Mucosa of descending colon (tissue), 3 donors: ENCODE measurements at regions not wholly inside any gene's neighbourhood (a gene's known extent, or its start where the extent isn't known, plus 50 kb on each side); places are given as distances from the start of the nearest gene placed in this dataset.

ENCODE experiments used
- ATAC-seq: fragments of 200-7000 bp; cut with Tn5 transposase; one replicate; pipeline ENCODE4 v1.9.1; 2020; ENCODE audit warnings: mild to moderate bottlenecking, moderate library complexity
- DNase-seq, 3 donors: peaks; one replicate each; pipeline ENCODE4 v3.0.0-alpha.2; 2020
- H3K36me3 ChIP-seq: fragments of 200-600 bp; one replicate; pipeline ENCODE4 v1.8.0; 2021; ENCODE audit warnings: low read depth, mild to moderate bottlenecking
- H3K4me1 ChIP-seq: fragments of 200-600 bp; one replicate; pipeline ENCODE4 v1.8.0; 2021; ENCODE audit warnings: low read depth, mild to moderate bottlenecking
- H3K4me3 ChIP-seq: fragments of 200-600 bp; one replicate; pipeline ENCODE4 v1.8.0; 2021; ENCODE audit warnings: mild to moderate bottlenecking
- H3K9me3 ChIP-seq: fragments of 200-600 bp; one replicate; pipeline ENCODE4 v1.8.0; 2021; ENCODE audit warnings: mild to moderate bottlenecking
- CTCF ChIP-seq: fragments of 200-600 bp; IDR thresholded peaks from one replicate; pipeline ENCODE4 v1.8.0; 2022; ENCODE audit warnings: antibody characterized with exemption, mild to moderate bottlenecking
- intact Hi-C, 2 donors: fragments of 100-400 bp; cut with DNase I in 1 of 2; cut with micrococcal nuclease in 1 of 2; formaldehyde crosslinking; loops; one replicate each; pipeline versions ENCODE4 v1.11.0 to v1.11.1; 2022; cut with DNase I, micrococcal nuclease
- donor health status: DM: no; HTN: no; CAD: no; lungs with moderate emphysema.
- donor health status: DM: no; HTN: no; CAD: no.
- donor health status: DM: no; HTN: yes; CAD: no.

GRCh38 chr5:66475731-66476130 is 120.5 kb upstream of the MAST4 start:
- no peak for TF ChIP-seq CTCF
- H3K4me3 ChIP-seq: no peak overlapping the region
- ATAC-seq (no peak), DNase-seq (no peak)
- no peaks in the 10 kb centered on the region for H3K36me3 ChIP-seq
- H3K4me1 ChIP-seq: no peaks in the 10 kb centered on the region
- intact Hi-C loops: no loop called here
- H3K9me3 ChIP-seq: no peaks in the 10 kb centered on the region

- Histone ChIP-seq H3K36me3 (no peaks in the 10 kb centered on the region), H3K9me3 (no peaks in the 10 kb centered on the region), H3K4me3 (no peak overlapping the region), H3K4me1 (no peaks in the 10 kb centered on the region)
- DNase-seq: no peak
- ATAC-seq: no peak
- intact Hi-C loops: no loop called here
- no peak for TF ChIP-seq CTCF
Observed at GRCh38 chr5:66477596-66477995, 118.6 kb upstream of the MAST4 start.

- no peak for DNase-seq
- H3K4me1 ChIP-seq: no peaks in the 10 kb centered on the region
- no peak overlapping the region for H3K4me3 ChIP-seq
- no peak for TF ChIP-seq CTCF
- no peak for ATAC-seq
- intact Hi-C loops: no loop called here
- no peaks in the 10 kb centered on the region for H3K36me3 ChIP-seq
- no peaks in the 10 kb centered on the region for H3K9me3 ChIP-seq
Observed at GRCh38 chr5:66494437-66494836, 101.8 kb upstream of the MAST4 start.

GRCh38 chr5:66498791-66499207 is 97.4 kb upstream of the MAST4 start:
- ATAC-seq (no peak), DNase-seq (no peak)
- no peaks in the 10 kb centered on the region for H3K9me3 ChIP-seq
- H3K36me3 ChIP-seq: no peaks in the 10 kb centered on the region
- no peaks in the 10 kb centered on the region for H3K4me1 ChIP-seq
- TF ChIP-seq CTCF: no peak
- intact Hi-C loops: no loop called here
- H3K4me3 ChIP-seq: no peak overlapping the region

- intact Hi-C loops: no loop called here
- no peak for TF ChIP-seq CTCF
- Histone ChIP-seq H3K4me1 (no peaks in the 10 kb centered on the region), H3K36me3 (no peaks in the 10 kb centered on the region), H3K9me3 (no peaks in the 10 kb centered on the region), H3K4me3 (no peak overlapping the region)
- ATAC-seq (no peak), DNase-seq (peak in 1 of 3 donors; percentile 53)
Observed at GRCh38 chr5:66503203-66503789, 92.9 kb upstream of the MAST4 start.

GRCh38 chr5:66507106-66507505 is 89.1 kb upstream of the MAST4 start:
- no peak for ATAC-seq
- no peaks in the 10 kb centered on the region for H3K36me3 ChIP-seq
- no peaks in the 10 kb centered on the region for H3K9me3 ChIP-seq
- no peak overlapping the region for H3K4me3 ChIP-seq
- no peak for TF ChIP-seq CTCF
- DNase-seq: no peak
- no peaks in the 10 kb centered on the region for H3K4me1 ChIP-seq
- intact Hi-C loops: no loop called here
